Femur (tissue), 1 donor: ENCODE measurements at regions not wholly inside any gene's neighbourhood (a gene's known extent, or its start where the extent isn't known, plus 50 kb on each side); places are given as distances from the start of the nearest gene placed in this dataset.

Experiments used
- DNase-seq: peaks from one replicate; pipeline ENCODE4 v3.0.0-alpha.2; 2017

GRCh38 chr12:102592134-102592533, 111.8 kb upstream of the IGF1 start:
- DNase-seq, result no peak

GRCh38 chr12:102573237-102573636, 92.9 kb upstream of the IGF1 start:
- DNase-seq, result no peak

- no peak for DNase-seq
These were observed 91.5 kb upstream of the IGF1 start for GRCh38 chr12:102571889-102572288.

- DNase-seq, result no peak
These were observed 89.9 kb upstream of the IGF1 start for GRCh38 chr12:102570256-102570655.

- DNase-seq, result no peak
These were observed 89.4 kb upstream of the IGF1 start for GRCh38 chr12:102569803-102570202.

GRCh38 chr12:102568276-102568675, 87.9 kb upstream of the IGF1 start:
- DNase-seq, result peak; percentile 28

GRCh38 chr12:102567031-102567985, 86.9 kb upstream of the IGF1 start:
- DNase-seq, result no peak

GRCh38 chr12:102565555-102565954, 85.2 kb upstream of the IGF1 start:
- DNase-seq, result no peak

- DNase-seq, result no peak
These were observed 83.7 kb upstream of the IGF1 start for GRCh38 chr12:102564026-102564425.

GRCh38 chr12:102562836-102563425, 82.6 kb upstream of the IGF1 start:
- peak; percentile 57 for DNase-seq

GRCh38 chr12:102551186-102551585, 70.8 kb upstream of the IGF1 start:
- DNase-seq, result peak; percentile 28

- no peak for DNase-seq
These were observed 69.3 kb upstream of the IGF1 start for GRCh38 chr12:102549691-102550090.

GRCh38 chr12:102548543-102548942, 68.2 kb upstream of the IGF1 start:
- DNase-seq, result no peak

GRCh38 chr12:102543494-102544485, 63.4 kb upstream of the IGF1 start:
- DNase-seq, result no peak

- no peak for DNase-seq
These were observed 62.6 kb upstream of the IGF1 start for GRCh38 chr12:102542816-102543440.

- DNase-seq, result no peak
These were observed 60.5 kb upstream of the IGF1 start for GRCh38 chr12:102540815-102541385.

GRCh38 chr12:102539651-102540553, 59.5 kb upstream of the IGF1 start:
- no peak for DNase-seq

- DNase-seq, result no peak
These were observed 54.9 kb upstream of the IGF1 start for GRCh38 chr12:102535306-102535705.

GRCh38 chr12:102534899-102535298, 54.5 kb upstream of the IGF1 start:
- no peak for DNase-seq

GRCh38 chr12:102533483-102534215, 53.3 kb upstream of the IGF1 start:
- DNase-seq, result no peak
